Muscle of back (tissue), 3 donors: ENCODE measurements at regions not wholly inside any gene's neighbourhood (a gene's known extent, or its start where the extent isn't known, plus 50 kb on each side); places are given as distances from the start of the nearest gene placed in this dataset.
"Not testable (repeated sequence)": the region's sequence is repeated elsewhere in the genome, so short reads cannot be mapped to it uniquely, and the experiment has no call there.

Experiments used
- DNase-seq, 3 donors: peaks; one replicate each; pipeline versions ENCODE4 v3.0.0 to v3.0.0-alpha.2; 2013

DNA sequence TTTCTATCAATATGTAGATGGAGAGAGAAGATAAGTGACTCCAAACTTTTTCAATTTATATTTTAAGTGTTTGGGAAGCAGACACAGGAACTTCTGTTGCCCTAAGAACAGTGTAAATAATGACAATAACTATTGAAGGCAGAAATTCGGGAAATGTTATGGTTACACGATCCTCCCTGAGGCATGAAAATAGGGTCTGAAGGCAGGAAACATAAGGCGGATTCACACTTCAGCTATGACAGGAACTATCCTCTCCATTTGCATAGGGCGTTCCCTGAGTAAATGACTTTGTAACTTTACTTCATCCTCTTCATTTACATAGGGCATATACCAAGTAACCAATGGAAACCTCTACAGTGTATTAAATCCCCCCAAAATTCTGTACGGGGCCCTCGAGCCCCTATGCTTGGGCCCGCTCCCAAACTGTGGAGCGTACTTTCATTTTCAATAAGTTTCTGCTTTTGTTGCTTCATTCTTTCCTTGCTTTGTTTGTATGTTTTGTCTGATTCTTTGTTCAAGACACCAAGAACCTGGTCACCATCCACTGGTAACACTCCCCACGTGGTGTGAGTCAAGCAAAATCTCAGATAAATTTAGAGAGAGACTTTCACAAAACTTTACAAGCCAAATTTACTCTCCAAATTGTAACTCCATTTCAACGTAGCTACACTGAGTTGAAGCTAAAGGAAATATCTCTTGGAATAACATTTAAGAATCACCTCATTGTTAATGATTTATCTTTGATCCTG is 2504.3 kb downstream of the ARAP2 start:
- DNase-seq = no peak

GRCh38 chr4:33740871-33741270 is 2503.4 kb downstream of the ARAP2 start:
- DNase-seq = not testable (repeated sequence)

DNA sequence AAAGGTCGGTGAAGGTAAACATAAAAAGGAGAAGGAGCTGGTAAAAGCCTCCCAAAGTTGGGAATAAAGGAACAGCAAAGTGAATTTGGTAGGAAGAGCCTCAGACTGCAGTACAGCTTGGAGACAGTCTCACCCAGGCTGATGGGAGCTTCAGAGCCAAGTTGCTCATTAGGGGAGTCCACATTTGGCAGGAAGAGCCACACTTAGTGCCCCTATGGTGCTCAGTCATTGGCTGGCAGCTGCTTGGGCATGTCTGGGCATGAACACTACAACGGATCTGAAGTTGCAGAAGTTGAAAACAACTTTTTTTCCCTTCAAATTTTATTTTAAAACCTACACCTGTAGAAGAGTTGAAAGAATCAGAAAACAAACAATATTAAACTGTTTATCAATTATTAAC is 2497.3 kb downstream of the ARAP2 start:
- DNase-seq = no peak

DNA sequence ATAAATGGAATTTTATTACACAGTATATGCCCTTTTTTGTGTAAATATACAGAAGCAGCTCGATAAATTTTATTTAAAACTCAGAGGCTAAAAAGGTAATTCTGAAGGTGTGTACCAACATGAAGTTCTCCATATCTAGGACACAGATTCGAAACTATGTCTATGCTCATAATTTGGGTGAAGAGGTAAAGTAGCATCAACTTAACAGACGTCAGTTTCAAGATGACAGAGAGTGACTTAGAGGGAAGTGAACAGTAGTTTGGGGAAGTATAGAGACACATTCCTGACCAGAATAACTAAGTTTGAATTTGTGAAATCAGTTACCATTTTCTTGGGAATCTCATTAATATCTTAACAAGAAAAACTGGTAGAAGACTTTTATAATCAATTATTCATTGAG is 2493.3 kb downstream of the ARAP2 start:
- no peak for DNase-seq

DNA sequence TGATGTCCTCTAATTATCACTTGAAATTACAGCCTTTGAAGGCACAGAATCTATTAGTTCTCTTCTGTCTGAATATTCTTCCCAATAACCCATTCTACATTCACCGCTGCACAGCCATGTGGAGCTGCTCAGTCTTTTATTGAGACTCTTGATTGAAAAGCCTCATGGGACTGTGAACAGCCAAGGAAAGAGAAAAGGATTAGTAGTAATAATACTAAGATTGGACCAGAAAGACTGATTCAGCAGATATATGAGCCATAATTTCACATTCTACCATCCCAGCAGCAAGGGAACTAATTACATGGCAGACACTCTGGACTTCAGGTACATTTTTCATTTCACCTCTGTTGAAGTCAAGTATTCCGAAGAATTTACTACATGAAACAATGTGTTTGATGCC is 2471.7 kb downstream of the ARAP2 start:
- DNase-seq = peak in 2 of 3 donors; percentile 22 to 67

GRCh38 chr4:33780952-33781791 is 2463.1 kb downstream of the ARAP2 start:
- peak in 1 of 3 donors; percentile 42 for DNase-seq

DNA sequence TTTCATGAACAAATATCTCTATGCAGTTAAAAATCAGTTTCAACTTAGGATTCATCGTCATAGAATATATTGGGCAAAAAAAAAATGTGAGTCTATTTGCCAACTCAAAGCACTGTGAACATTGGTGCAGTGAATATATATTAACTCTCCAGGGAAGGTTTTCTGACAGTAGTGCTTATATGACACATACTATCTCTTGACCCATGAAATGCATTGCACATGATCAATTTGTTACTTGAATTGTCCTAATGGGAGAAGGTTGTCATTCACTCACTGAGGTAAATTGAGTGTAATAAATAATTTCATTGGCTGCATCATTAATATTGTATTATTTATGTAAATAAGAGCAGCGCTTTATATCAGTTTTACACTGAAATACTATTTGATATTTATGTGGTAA is 2458.5 kb downstream of the ARAP2 start:
- no peak for DNase-seq

- DNase-seq = no peak
Observed at GRCh38 chr4:33802578-33802977, 2441.7 kb downstream of the ARAP2 start.

GRCh38 chr4:33825685-33826084 is 2418.6 kb downstream of the ARAP2 start:
- no peak for DNase-seq

- not testable (repeated sequence) for DNase-seq
Observed at GRCh38 chr4:33829356-33829755, 2415.0 kb downstream of the ARAP2 start.

DNA sequence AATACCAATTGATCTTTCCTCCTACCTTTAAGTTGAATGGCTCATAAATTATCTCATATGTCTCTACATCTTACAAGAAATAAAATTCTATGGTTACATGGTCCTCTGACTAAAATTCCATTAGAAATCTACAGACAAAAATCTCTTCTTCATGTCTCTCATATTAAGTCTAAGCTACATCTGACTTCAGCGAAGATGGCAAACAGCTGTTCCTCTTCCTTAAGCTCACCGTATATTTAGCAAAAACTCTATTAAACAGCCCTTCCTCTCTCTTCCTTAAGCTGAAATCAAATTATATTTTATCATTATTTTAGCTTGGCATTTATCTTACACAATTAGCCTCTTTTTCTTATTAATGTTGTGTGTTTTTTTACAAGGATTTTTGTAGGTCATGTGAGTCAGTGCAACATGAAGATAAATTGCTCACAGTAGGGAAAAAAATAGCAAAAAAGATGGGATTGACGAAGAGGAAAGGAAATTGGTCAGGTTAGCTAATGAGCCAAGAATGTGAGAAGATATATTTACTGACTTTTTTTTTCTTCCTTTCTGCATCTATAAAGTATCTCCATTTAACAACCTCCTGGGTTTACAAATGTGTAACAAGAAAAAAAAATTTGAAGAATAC is 2412.8 kb downstream of the ARAP2 start:
- DNase-seq = peak in 1 of 3 donors; percentile 47

DNA sequence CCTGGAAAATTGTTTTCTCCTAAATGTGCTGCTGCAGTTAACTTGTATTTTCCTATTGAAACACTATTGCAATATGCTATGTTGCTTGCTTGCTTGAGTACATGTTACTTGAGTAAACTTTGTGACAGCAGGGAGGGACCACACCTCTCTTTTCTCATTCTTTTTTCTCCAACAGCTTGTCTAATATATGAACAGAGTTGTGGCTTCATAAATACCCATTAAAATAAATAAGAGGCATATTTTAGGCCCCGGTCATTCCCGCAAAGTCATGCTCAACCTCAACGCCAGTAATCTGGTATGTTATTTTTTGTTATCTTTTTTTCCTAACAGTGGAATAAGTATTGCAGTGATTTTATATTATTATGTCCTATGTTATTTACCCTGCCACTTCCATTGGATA is 2408.6 kb downstream of the ARAP2 start:
- peak in 1 of 3 donors; percentile 22 for DNase-seq

DNA sequence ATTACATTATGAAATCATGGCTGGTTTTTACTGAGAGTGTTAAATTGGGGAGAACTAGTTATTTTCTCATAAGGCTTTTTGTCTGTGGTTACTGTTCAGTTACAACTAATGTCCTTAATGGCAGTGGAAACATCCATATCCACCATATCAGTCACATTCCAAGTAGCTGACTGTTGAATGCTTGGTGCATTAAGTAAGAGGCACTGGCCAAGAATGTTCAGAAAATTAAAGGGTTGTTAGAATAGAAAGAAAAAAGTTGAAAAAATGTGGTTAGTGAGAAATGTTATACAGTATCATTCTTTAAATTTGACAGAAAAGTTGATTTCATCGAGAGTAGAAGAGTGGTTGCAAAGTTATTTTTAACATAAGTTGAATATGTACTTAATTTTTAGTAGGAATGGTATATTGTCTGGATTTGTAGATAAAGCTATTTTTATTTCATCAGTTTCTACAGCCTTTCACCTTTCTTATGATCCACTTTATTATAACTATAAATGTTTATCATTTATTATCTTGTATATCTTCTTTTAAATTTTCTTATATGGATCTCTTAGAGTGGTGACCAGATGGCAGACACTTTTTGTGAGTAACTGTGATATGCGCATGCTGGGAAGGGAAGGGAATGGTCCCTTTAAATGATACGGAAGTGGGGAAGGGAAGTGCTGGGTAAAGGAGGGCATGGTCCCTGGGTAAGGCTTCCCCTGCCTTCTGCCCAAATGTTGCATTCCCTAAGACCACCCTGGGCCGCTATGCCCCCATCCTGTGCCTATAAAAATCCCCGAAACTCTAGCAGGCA is 2407.1 kb downstream of the ARAP2 start:
- peak in 1 of 3 donors; percentile 73 for DNase-seq

GRCh38 chr4:33841120-33841519 is 2403.2 kb downstream of the ARAP2 start:
- no peak for DNase-seq

GRCh38 chr4:33850371-33850902 is 2393.9 kb downstream of the ARAP2 start:
- peak in 1 of 3 donors; percentile 11 for DNase-seq

- DNase-seq = not testable (repeated sequence)
Observed at GRCh38 chr4:33853670-33854069, 2390.6 kb downstream of the ARAP2 start.

DNA sequence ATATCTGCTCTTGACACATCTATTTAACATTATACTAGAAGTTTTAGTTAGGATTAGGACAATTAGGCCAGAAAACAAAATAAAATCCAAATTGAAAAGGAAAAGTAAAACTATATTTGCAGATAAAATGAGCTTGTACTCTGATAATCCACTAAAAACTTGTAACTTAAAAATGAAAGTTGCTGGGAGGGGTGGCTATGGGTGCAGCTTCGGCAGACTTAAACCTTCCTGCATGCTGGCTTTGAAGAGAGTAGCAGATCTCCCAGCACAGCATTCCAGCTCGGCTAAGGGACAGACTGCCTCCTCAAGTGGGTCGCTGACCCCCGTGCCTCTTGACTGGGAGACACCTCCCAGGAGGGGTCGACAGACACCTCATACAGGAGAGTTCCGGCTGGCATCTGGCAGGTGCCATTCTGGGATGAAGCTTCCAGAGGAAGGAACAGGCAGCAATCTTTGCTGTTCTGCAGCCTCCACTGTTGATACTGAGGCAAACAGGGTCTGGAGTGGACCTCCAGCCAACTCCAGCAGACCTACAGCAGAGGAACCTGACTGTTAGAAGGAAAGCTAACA is 2379.9 kb downstream of the ARAP2 start:
- DNase-seq = no peak

DNA sequence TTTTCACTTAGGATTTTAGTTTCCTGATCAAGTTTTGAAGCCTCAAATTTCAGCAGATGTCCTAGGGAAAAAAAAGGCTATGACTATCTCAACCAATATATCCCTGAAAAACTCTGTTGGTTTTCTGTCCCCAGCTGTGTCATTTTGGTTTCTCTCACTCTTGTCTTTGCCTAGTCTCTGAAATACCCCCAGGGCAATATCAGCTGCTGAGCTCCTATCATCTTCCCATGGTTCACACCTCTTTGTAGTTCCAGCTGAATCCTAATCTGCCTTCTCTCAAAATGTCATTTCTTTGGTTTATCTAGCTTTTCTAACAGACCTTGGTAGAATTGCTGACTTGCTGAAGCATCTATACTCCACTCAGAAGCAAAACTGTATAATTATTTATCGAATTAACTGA is 2370.5 kb downstream of the ARAP2 start:
- no peak for DNase-seq

DNA sequence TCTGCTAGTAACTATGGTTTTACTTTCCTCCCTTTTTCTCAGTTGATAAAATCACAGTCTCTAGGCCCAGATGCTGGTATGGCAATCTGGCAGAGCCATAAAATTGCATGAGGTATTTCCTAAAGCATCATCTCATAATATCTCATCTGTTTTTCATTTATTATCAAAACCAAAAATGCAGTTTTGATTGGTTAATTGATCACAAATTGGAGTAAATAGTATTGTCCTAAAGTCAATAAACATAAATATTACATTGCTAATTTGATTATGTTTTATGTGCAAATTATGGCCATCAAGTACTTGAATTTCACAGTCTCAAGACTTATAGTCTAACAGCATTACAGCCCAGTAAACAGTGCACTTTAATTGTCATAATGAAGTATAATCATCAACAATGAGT is 2365.6 kb downstream of the ARAP2 start:
- no peak for DNase-seq

GRCh38 chr4:33881176-33881575 is 2363.1 kb downstream of the ARAP2 start:
- DNase-seq = no peak
